GM23338 (cell line): ENCODE measurements at regions not wholly inside any gene's neighbourhood (a gene's known extent, or its start where the extent isn't known, plus 50 kb on each side); places are given as distances from the start of the nearest gene placed in this dataset.

Experiments
- ATAC-seq: fragments of 200-7000 bp; cut with Tn5 transposase; 3 replicates; pipeline ENCODE4 v1.9.1; 2020
- DNase-seq: peaks from one replicate; pipeline ENCODE4 v3.0.0-alpha.2; 2015; ENCODE audit warnings: low spot score
- H2AFZ ChIP-seq: fragments of 200-600 bp; sonication (generic); 2 replicates; pipeline ENCODE4 v1.8.0; 2016; ENCODE audit warnings: antibody characterized with exemption, mild to moderate bottlenecking, moderate library complexity
- H3F3A ChIP-seq: fragments of 200-600 bp; sonication (generic); replicated peaks from 2 replicates; pipeline ENCODE4 v1.8.0; 2017; ENCODE audit warnings: antibody characterized with exemption, mixed run types, low read depth
- H3K27ac ChIP-seq: fragments of 200-600 bp; sonication (generic); 2 replicates; pipeline ENCODE4 v1.6.1; 2016; ENCODE audit warnings: low read depth
- H3K27me3 ChIP-seq: fragments of 200-600 bp; sonication (generic); 2 replicates; pipeline ENCODE4 v1.8.0; 2016; ENCODE audit warnings: mild to moderate bottlenecking, mixed run types, moderate library complexity; ENCODE audit not compliant: insufficient read depth
- H3K36me3 ChIP-seq: fragments of 200-600 bp; sonication (generic); 2 replicates; pipeline ENCODE4 v1.8.0; 2016; ENCODE audit warnings: mild to moderate bottlenecking; ENCODE audit not compliant: insufficient read depth
- H3K4me1 ChIP-seq: fragments of 200-600 bp; sonication (generic); 2 replicates; pipeline ENCODE4 v1.8.0; 2016; ENCODE audit warnings: mild to moderate bottlenecking, moderate library complexity; ENCODE audit not compliant: insufficient read depth
- H3K4me2 ChIP-seq: fragments of 200-600 bp; sonication (generic); 2 replicates; pipeline ENCODE4 v1.7.1; 2017; ENCODE audit warnings: mixed run types
- H3K4me3 ChIP-seq: fragments of 200-600 bp; sonication (generic); 2 replicates; pipeline ENCODE4 v1.6.1; 2016; ENCODE audit warnings: mixed run types
- H3K79me2 ChIP-seq: fragments of 200-600 bp; sonication (generic); replicated peaks from 2 replicates; pipeline ENCODE4 v1.8.0; 2017; ENCODE audit warnings: mild to moderate bottlenecking; ENCODE audit not compliant: insufficient read depth
- H3K9me2 ChIP-seq: fragments of 200-600 bp; sonication (generic); 2 replicates; pipeline ENCODE4 v1.8.0; 2017; ENCODE audit not compliant: insufficient read depth
- H4K20me1 ChIP-seq: fragments of 200-600 bp; sonication (generic); replicated peaks from 2 replicates; pipeline ENCODE4 v1.8.0; 2017; ENCODE audit warnings: mild to moderate bottlenecking; ENCODE audit not compliant: insufficient read depth
- H3K27ac Mint-ChIP-seq: 2 replicates; pipeline ENCODE4 v1.8.0; 2020; ENCODE audit warnings: inconsistent platforms, mild to moderate bottlenecking, moderate library complexity, mixed read lengths
- H3K27me3 Mint-ChIP-seq: 3 replicates; pipeline ENCODE4 v1.8.0; 2022; ENCODE audit warnings: low read depth, mild to moderate bottlenecking, moderate library complexity, mixed read lengths, inconsistent platforms; ENCODE audit not compliant: insufficient read depth, poor library complexity
- H3K36me3 Mint-ChIP-seq: 3 replicates; pipeline ENCODE4 v1.8.0; 2021; ENCODE audit warnings: low read depth, mild to moderate bottlenecking, inconsistent platforms, moderate library complexity, mixed read lengths
- H3K4me1 Mint-ChIP-seq: 3 replicates; pipeline ENCODE4 v1.8.0; 2020; ENCODE audit warnings: mild to moderate bottlenecking, inconsistent platforms, mixed read lengths
- H3K4me3 Mint-ChIP-seq: 3 replicates; pipeline ENCODE4 v1.8.0; 2021; ENCODE audit warnings: moderate library complexity, mild to moderate bottlenecking, inconsistent platforms, mixed read lengths
- H3K9me3 Mint-ChIP-seq: 3 replicates; pipeline ENCODE4 v1.8.0; 2020; ENCODE audit warnings: moderate library complexity, mild to moderate bottlenecking, inconsistent platforms, mixed read lengths
- CREB1 ChIP-seq: fragments of 250-450 bp; sonication (Bioruptor Pico); IDR thresholded peaks from 2 replicates; pipeline ENCODE4 v1.5.0; 2020; ENCODE audit warnings: low read depth, mild to moderate bottlenecking, moderate library complexity
- CTCF ChIP-seq, 2 experiments: fragments of 200-600 bp in 1 of 2; sonication (generic) in 1 of 2; conservative IDR thresholded peaks; 2 replicates each; pipeline versions ENCODE4 v1.5.1 to v1.6.1; 2016 to 2017; ENCODE audit warnings: antibody characterized with exemption in 2 of 2, low read depth in 2 of 2, mild to moderate bottlenecking in 2 of 2, moderate library complexity in 1 of 2
- ETS1 ChIP-seq: IDR thresholded peaks from 2 replicates; pipeline ENCODE4 v1.6.1; 2016; ENCODE audit warnings: antibody characterized with exemption
- EZH2 ChIP-seq: fragments of 200-600 bp; sonication (generic); IDR thresholded peaks from one replicate; pipeline ENCODE4 v1.8.0; 2017; ENCODE audit warnings: antibody characterized with exemption, mild to moderate bottlenecking, low read depth; ENCODE audit not compliant: unreplicated experiment
- EZH2phosphoT487 ChIP-seq: fragments of 200-600 bp; sonication (generic); IDR thresholded peaks from one replicate; pipeline ENCODE4 v1.8.1; 2018; ENCODE audit warnings: antibody characterized with exemption; ENCODE audit not compliant: unreplicated experiment
- JUNB ChIP-seq: IDR thresholded peaks from one replicate; pipeline ENCODE4 v1.6.1; 2016; ENCODE audit warnings: antibody characterized with exemption; ENCODE audit not compliant: unreplicated experiment
- NANOG ChIP-seq: IDR thresholded peaks from 2 replicates; pipeline ENCODE4 v1.6.1; 2016; ENCODE audit warnings: antibody characterized with exemption, borderline replicate concordance
- POLR2AphosphoS5 ChIP-seq: IDR thresholded peaks from 2 replicates; pipeline ENCODE4 v1.6.1; 2016; ENCODE audit warnings: antibody characterized with exemption, low read depth
- STAT1 ChIP-seq: IDR thresholded peaks from one replicate; pipeline ENCODE4 v1.6.1; 2016; ENCODE audit warnings: antibody characterized with exemption; ENCODE audit not compliant: unreplicated experiment
- ZNF114 ChIP-seq: fragments of 250-450 bp; sonication (Bioruptor Pico); IDR thresholded peaks from 2 replicates; pipeline ENCODE4 v1.5.0; 2020; ENCODE audit warnings: mild to moderate bottlenecking, moderate library complexity
- ZNF331 ChIP-seq: fragments of 250-450 bp; sonication (Bioruptor Pico); IDR thresholded peaks from 2 replicates; pipeline ENCODE4 v1.5.0; 2020; ENCODE audit warnings: low read depth, mild to moderate bottlenecking, moderate library complexity
- ZNF462 ChIP-seq: fragments of 250-450 bp; sonication (Bioruptor Pico); IDR thresholded peaks from 2 replicates; pipeline ENCODE4 v1.5.0; 2020; ENCODE audit warnings: mild to moderate bottlenecking, moderate library complexity
- TF ChIP-seq, protein P1 (sequence below): IDR thresholded peaks from one replicate; pipeline ENCODE4 v1.6.1; 2018; ENCODE audit warnings: antibody characterized with exemption; ENCODE audit not compliant: unreplicated experiment

DNA sequence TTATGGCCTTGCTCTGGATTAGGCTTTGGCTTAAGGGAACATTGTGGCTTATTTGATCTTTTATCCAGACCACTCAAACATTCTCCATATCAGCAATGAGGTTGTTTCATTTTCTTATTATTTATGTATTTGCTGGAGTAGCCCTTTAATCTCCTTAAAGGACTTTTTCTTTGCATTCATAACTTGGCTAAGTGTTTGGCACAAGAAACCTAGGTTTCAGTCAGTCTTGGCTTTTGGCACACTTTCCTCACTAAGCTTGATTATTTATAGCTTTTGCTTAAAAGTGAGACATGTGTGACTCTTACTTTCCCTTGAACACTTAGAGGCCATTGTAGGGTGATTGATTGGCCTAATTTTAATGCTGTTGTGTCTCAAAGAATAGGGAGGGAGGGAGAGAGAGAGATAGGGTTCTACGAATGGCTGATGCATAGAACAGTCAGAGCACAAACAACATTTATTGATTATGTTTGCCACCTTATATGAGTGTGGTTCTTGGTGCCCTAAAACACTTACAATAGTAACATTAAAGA lies 2265.3 kb upstream of the C9orf72 start:
- Histone ChIP-seq H3K4me1 (peaks cover 6% of the 10 kb centered on the region), H3K4me2 (no peak overlapping the region), H3K36me3 (no peaks in the 10 kb centered on the region), H3K4me3 (no peak overlapping the region), H3F3A (no peaks in the 10 kb centered on the region), H3K27me3 (no peaks in the 10 kb centered on the region), H3K9me2 (no peaks in the 10 kb centered on the region), H2AFZ (no peak overlapping the region), H3K27ac (no peak overlapping the region), H4K20me1 (no peaks in the 10 kb centered on the region), H3K79me2 (no peaks in the 10 kb centered on the region)
- H3K4me1 Mint-ChIP-seq = peaks cover 8% of the 10 kb centered on the region; the same call in 2 of the 3 replicates
- H3K27me3 Mint-ChIP-seq = no peaks in the 10 kb centered on the region
- H3K4me3 Mint-ChIP-seq = no peak overlapping the region
- no peaks in the 10 kb centered on the region for H3K9me3 Mint-ChIP-seq
- DNase-seq (no peak), ATAC-seq (no peak)
- TF ChIP-seq, protein P1, sequence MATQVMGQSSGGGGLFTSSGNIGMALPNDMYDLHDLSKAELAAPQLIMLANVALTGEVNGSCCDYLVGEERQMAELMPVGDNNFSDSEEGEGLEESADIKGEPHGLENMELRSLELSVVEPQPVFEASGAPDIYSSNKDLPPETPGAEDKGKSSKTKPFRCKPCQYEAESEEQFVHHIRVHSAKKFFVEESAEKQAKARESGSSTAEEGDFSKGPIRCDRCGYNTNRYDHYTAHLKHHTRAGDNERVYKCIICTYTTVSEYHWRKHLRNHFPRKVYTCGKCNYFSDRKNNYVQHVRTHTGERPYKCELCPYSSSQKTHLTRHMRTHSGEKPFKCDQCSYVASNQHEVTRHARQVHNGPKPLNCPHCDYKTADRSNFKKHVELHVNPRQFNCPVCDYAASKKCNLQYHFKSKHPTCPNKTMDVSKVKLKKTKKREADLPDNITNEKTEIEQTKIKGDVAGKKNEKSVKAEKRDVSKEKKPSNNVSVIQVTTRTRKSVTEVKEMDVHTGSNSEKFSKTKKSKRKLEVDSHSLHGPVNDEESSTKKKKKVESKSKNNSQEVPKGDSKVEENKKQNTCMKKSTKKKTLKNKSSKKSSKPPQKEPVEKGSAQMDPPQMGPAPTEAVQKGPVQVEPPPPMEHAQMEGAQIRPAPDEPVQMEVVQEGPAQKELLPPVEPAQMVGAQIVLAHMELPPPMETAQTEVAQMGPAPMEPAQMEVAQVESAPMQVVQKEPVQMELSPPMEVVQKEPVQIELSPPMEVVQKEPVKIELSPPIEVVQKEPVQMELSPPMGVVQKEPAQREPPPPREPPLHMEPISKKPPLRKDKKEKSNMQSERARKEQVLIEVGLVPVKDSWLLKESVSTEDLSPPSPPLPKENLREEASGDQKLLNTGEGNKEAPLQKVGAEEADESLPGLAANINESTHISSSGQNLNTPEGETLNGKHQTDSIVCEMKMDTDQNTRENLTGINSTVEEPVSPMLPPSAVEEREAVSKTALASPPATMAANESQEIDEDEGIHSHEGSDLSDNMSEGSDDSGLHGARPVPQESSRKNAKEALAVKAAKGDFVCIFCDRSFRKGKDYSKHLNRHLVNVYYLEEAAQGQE = no peak
- TF ChIP-seq CREB1 (CRISPR knock-in tag) (no peak), STAT1 (no peak), POLR2AphosphoS5 (no peak), NANOG (no peak), JUNB (no peak), ZNF462 (CRISPR knock-in tag) (no peak), EZH2phosphoT487 (no peak), CTCF (conservative IDR thresholded peaks at IDR 0.05; ENCODE audit: low read depth in 2 of 2) (no peak), ZNF114 (CRISPR knock-in tag) (no peak), EZH2 (no peak), ZNF331 (CRISPR knock-in tag) (no peak), ETS1 (no peak)
- no peaks in the 10 kb centered on the region for H3K36me3 Mint-ChIP-seq
- H3K27ac Mint-ChIP-seq = no peak overlapping the region
